ENCODE measurements at regions not wholly inside any gene's neighbourhood (a gene's known extent, or its start where the extent isn't known, plus 50 kb on each side); places are given as distances from the start of the nearest gene placed in this dataset.

DNA sequence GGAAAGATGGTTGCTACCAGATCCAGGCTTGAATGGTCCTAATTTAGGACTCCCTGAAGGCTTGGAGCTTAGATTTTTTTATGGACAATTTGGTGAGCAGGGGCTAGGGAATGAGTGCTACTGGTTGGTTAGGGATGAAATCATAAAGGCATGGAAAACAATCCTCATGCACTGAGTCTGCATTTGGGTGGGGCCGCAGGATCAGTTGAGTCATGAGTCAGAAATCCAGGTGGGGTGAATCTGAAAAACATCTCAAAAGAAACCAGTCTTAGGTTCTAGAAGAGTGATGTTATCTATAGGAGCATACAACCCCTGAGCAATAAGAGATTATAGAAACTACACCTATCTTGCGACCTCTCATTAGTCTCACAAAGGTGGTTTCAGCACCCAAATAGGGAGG, 300.0 kb downstream of the KIF4B start:
- TF ChIP-seq, protein P1, sequence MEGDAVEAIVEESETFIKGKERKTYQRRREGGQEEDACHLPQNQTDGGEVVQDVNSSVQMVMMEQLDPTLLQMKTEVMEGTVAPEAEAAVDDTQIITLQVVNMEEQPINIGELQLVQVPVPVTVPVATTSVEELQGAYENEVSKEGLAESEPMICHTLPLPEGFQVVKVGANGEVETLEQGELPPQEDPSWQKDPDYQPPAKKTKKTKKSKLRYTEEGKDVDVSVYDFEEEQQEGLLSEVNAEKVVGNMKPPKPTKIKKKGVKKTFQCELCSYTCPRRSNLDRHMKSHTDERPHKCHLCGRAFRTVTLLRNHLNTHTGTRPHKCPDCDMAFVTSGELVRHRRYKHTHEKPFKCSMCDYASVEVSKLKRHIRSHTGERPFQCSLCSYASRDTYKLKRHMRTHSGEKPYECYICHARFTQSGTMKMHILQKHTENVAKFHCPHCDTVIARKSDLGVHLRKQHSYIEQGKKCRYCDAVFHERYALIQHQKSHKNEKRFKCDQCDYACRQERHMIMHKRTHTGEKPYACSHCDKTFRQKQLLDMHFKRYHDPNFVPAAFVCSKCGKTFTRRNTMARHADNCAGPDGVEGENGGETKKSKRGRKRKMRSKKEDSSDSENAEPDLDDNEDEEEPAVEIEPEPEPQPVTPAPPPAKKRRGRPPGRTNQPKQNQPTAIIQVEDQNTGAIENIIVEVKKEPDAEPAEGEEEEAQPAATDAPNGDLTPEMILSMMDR (IDR thresholded peaks at IDR 0.05): no peak
- TF ChIP-seq POLR2A (IDR thresholded peaks at IDR 0.05): no peak
